HepG2 (cell line): ENCODE measurements at regions not wholly inside any gene's neighbourhood (a gene's known extent, or its start where the extent isn't known, plus 50 kb on each side); places are given as distances from the start of the nearest gene placed in this dataset.
"Not testable (repeated sequence)": the region's sequence is repeated elsewhere in the genome, so short reads cannot be mapped to it uniquely, and the experiment has no call there.

ENCODE experiments used
- ATAC-seq: fragments of 200-7000 bp; cut with Tn5 transposase; 3 replicates; pipeline ENCODE4 v1.9.1; 2020; ENCODE audit warnings: mild to moderate bottlenecking, moderate library complexity
- BruUV-seq: library from RNA; stranded (reverse); fragments of 400-500 nt; replicated peaks from 2 replicates; lab custom pipeline; 2021; lab: Mats Ljungman, UMichigan
- CTCF ChIA-PET: fragments of 300-600 bp; formaldehyde crosslinking; extraction: SDS; loops from one replicate; lab custom pipeline; 2021; ENCODE audit warnings: low total read pairs, inconsistent platforms, low intra/inter-chr PET ratio; lab: Yijun Ruan, JAX
- POLR2A ChIA-PET: fragments of 350-600 bp; sonication (Branson Sonifier 250); formaldehyde crosslinking; loops from one replicate; lab custom pipeline; 2020; ENCODE audit warnings: antibody characterized with exemption, inconsistent platforms; lab: Yijun Ruan, JAX
- DNase-seq: peaks from one replicate; pipeline ENCODE4 v3.0.0-alpha.2; 2015; ENCODE audit warnings: low spot score
- FAIRE-seq: peaks from 3 replicates; lab custom pipeline; 2011; peaks lifted over from hg19 to GRCh38; lab: Jason Lieb, UNC
- H2AFZ ChIP-seq: one replicate; pipeline ENCODE4 v1.6.1; 2011; ENCODE audit warnings: low read length, inconsistent platforms
- H3K27ac ChIP-seq: fragments of 300-600 bp; 3 replicates; pipeline ENCODE4 v1.8.0; 2011; ENCODE audit warnings: mixed run types, mild to moderate bottlenecking, mixed read lengths, low read length, inconsistent platforms; ENCODE audit not compliant: insufficient read depth; ENCODE audit errors: extremely low read length
- H3K27me3 ChIP-seq, 2 experiments: fragments of 200-600 bp in 1 of 2; 2 replicates in 1 of 2; 3 replicates in 1 of 2; pipeline versions ENCODE4 v1.6.0 to v1.8.0; 2011; ENCODE audit warnings: low read length in 2 of 2, mild to moderate bottlenecking in 2 of 2, moderate library complexity in 2 of 2, inconsistent platforms in 1 of 2; ENCODE audit not compliant: insufficient read depth in 2 of 2, control insufficient read depth in 1 of 2
- H3K36me3 ChIP-seq, 2 experiments: fragments of 200-600 bp in 1 of 2; replicated peaks in 1 of 2; 2 replicates in 1 of 2; 3 replicates in 1 of 2; pipeline versions ENCODE4 v1.5.1 to v1.8.0; 2011; ENCODE audit warnings: low read length in 2 of 2, inconsistent platforms in 1 of 2; ENCODE audit not compliant: insufficient read depth in 2 of 2, control insufficient read depth in 1 of 2
- H3K4me1 ChIP-seq: 2 replicates; pipeline ENCODE4 v1.5.1; 2012; ENCODE audit warnings: low read length, inconsistent platforms; ENCODE audit not compliant: insufficient read depth
- H3K4me2 ChIP-seq: 2 replicates; pipeline ENCODE4 v1.6.0; 2011; ENCODE audit warnings: low read depth, low read length, inconsistent platforms
- H3K4me3 ChIP-seq, 3 experiments: fragments of 200-600 bp in 1 of 3; sonication (generic), shearing (Covaris generic) in 1 of 3; replicated peaks in 1 of 3; 2 replicates each; pipeline ENCODE4 v1.5.1; 2011 to 2016; ENCODE audit warnings: low read length in 3 of 3, inconsistent platforms in 2 of 3, low read depth in 2 of 3, mild to moderate bottlenecking in 2 of 3, control low read depth in 1 of 3, mixed read lengths in 1 of 3; ENCODE audit not compliant: insufficient read depth in 1 of 3
- H3K79me2 ChIP-seq: one replicate; pipeline ENCODE4 v1.6.1; 2011; ENCODE audit warnings: low read length, inconsistent platforms; ENCODE audit not compliant: insufficient read depth
- H3K9ac ChIP-seq: 2 replicates; pipeline ENCODE4 v1.6.0; 2011; ENCODE audit warnings: mild to moderate bottlenecking, low read depth, low read length, inconsistent platforms; ENCODE audit not compliant: insufficient read depth
- H3K9me3 ChIP-seq: 2 replicates; pipeline ENCODE4 v1.5.1; 2012; ENCODE audit warnings: mild to moderate bottlenecking, low read length
- H4K20me1 ChIP-seq: 2 replicates; pipeline ENCODE4 v1.6.0; 2011; ENCODE audit warnings: inconsistent platforms, mild to moderate bottlenecking, low read length, moderate library complexity; ENCODE audit not compliant: insufficient read depth
- FOXO1 ChIP-seq: sonication (generic); formaldehyde crosslinking; IDR thresholded peaks from 2 replicates; pipeline ENCODE4 v1.4.0; 2020; ENCODE audit warnings: missing genetic modification reagents
- IKZF1 ChIP-seq: fragments of 450-650 bp; IDR thresholded peaks from 2 replicates; pipeline ENCODE4 v1.7.1; 2016
- KLF9 ChIP-seq: IDR thresholded peaks from 2 replicates; pipeline ENCODE4 v1.6.1; 2016; ENCODE audit warnings: low read depth
- SPEN ChIP-seq: sonication (generic); formaldehyde crosslinking; IDR thresholded peaks from 2 replicates; pipeline ENCODE4 v1.5.1; 2020; ENCODE audit warnings: low read depth, mild to moderate bottlenecking, missing genetic modification reagents
- ZNF530 ChIP-seq: sonication (generic); formaldehyde crosslinking; IDR thresholded peaks from 2 replicates; pipeline ENCODE4 v1.5.0; 2020; ENCODE audit warnings: low read depth, mild to moderate bottlenecking, missing genetic modification reagents
- ZNF761 ChIP-seq: sonication (generic); formaldehyde crosslinking; conservative IDR thresholded peaks from 2 replicates; pipeline ENCODE4 v1.4.0; 2020; ENCODE audit warnings: mild to moderate bottlenecking, missing genetic modification reagents
- ZNF780A ChIP-seq: sonication (generic); formaldehyde crosslinking; IDR thresholded peaks from 2 replicates; pipeline ENCODE4 v1.8.0; 2022; ENCODE audit warnings: mild to moderate bottlenecking, missing genetic modification reagents, moderate library complexity
- ZNF83 ChIP-seq: sonication (generic); formaldehyde crosslinking; IDR thresholded peaks from 2 replicates; pipeline ENCODE4 v1.4.0; 2020; ENCODE audit warnings: missing genetic modification reagents, mild to moderate bottlenecking, borderline replicate concordance
- WGBS: methylation state at CpG from one replicate; pipeline ENCODE4 v1.1.6; 2017; ENCODE audit warnings: low lambda C conversion rate; 5-methylcytosine and 5-hydroxymethylcytosine counted together
- in situ Hi-C: cut with HindIII; loops from 2 replicates; pipeline ENCODE4 v1.10.0; 2017; ENCODE audit warnings: low pct_unique_long_range_greater_than_20kb; ENCODE audit not compliant: extremely low pct_ligation_motif_present
- intact Hi-C: fragments of 100-400 bp; cut with micrococcal nuclease; formaldehyde crosslinking; loops from one replicate; pipeline ENCODE4 v1.10.0; 2022; ENCODE audit not compliant: unreplicated experiment

- Histone ChIP-seq H3K27me3 (no peaks in the 10 kb centered on the region), H3K27ac (no peak overlapping the region), H3K9ac (no peak overlapping the region), H3K4me1 (no peaks in the 10 kb centered on the region), H3K4me2 (no peak overlapping the region), H3K4me3 (no peak overlapping the region), H3K36me3 (no peaks in the 10 kb centered on the region), H4K20me1 (no peaks in the 10 kb centered on the region), H3K9me3 (no peaks in the 10 kb centered on the region), H3K79me2 (no peaks in the 10 kb centered on the region), H2AFZ (no peak overlapping the region)
- ATAC-seq (no peak), DNase-seq (no peak), FAIRE-seq (no peak)
- in situ Hi-C loops (no loop called here), intact Hi-C loops (no loop called here)
- WGBS: no CpG with 5 or more reads among the region's 1 CpG
- ChIA-PET CTCF (no interaction called here), POLR2A (no interaction called here)
- TF ChIP-seq ZNF83 (no peak), SPEN (no peak), FOXO1 (no peak), ZNF780A (CRISPR knock-in tag) (no peak), ZNF761 (no peak), IKZF1 (no peak), KLF9 (CRISPR knock-in tag) (no peak), ZNF530 (CRISPR knock-in tag) (no peak)
- no TSS peak for BruUV-seq
These were observed 267.6 kb upstream of the MTMR8 start for GRCh38 chrX:64662876-64663275.

- in situ Hi-C loops, ATAC-seq, POLR2A ChIA-PET, intact Hi-C loops, H3K4me2 ChIP-seq, H3K4me1 ChIP-seq, H3K36me3 ChIP-seq, H4K20me1 ChIP-seq, H3K27ac ChIP-seq, H2AFZ ChIP-seq, CTCF ChIA-PET, H3K79me2 ChIP-seq, BruUV-seq, DNase-seq, H3K9ac ChIP-seq, FAIRE-seq, H3K9me3 ChIP-seq, H3K4me3 ChIP-seq, H3K27me3 ChIP-seq: not testable (repeated sequence)
- WGBS: 7% methylated on average over 5 of the region's 6 CpGs
These were observed 262.0 kb upstream of the MTMR8 start for GRCh38 chrX:64657229-64657628.
